ENCODE measurements at regions not wholly inside any gene's neighbourhood (a gene's known extent, or its start where the extent isn't known, plus 50 kb on each side); places are given as distances from the start of the nearest gene placed in this dataset.
A peak's percentile ranks its signal among the peaks of the same experiment; 100 is the strongest.

- no peaks in the 10 kb centered on the region for H3K36me3 ChIP-seq
- no peak overlapping the region for H3K4me3 ChIP-seq
- intact Hi-C loops (cut with DNase I): no loop called here
- TF ChIP-seq, protein P1, sequence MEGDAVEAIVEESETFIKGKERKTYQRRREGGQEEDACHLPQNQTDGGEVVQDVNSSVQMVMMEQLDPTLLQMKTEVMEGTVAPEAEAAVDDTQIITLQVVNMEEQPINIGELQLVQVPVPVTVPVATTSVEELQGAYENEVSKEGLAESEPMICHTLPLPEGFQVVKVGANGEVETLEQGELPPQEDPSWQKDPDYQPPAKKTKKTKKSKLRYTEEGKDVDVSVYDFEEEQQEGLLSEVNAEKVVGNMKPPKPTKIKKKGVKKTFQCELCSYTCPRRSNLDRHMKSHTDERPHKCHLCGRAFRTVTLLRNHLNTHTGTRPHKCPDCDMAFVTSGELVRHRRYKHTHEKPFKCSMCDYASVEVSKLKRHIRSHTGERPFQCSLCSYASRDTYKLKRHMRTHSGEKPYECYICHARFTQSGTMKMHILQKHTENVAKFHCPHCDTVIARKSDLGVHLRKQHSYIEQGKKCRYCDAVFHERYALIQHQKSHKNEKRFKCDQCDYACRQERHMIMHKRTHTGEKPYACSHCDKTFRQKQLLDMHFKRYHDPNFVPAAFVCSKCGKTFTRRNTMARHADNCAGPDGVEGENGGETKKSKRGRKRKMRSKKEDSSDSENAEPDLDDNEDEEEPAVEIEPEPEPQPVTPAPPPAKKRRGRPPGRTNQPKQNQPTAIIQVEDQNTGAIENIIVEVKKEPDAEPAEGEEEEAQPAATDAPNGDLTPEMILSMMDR (IDR thresholded peaks at IDR 0.05): no peak
- no peak overlapping the region for H3K27ac ChIP-seq
- no peaks in the 10 kb centered on the region for H3K9me3 ChIP-seq
- no peak for ATAC-seq
- no peaks in the 10 kb centered on the region for H3K4me1 ChIP-seq
- H3K27me3 ChIP-seq: no peaks in the 10 kb centered on the region
- no peak for DNase-seq
- 93% methylated on average over 5 of the region's 5 CpGs for WGBS, 2 donors
Measured at GRCh38 chr21:27079636-27080240, 112.8 kb upstream of the ADAMTS5 start.

- no peaks in the 10 kb centered on the region for H3K9me3 ChIP-seq
- no peak for DNase-seq
- no peak overlapping the region for H3K4me3 ChIP-seq
- ATAC-seq: no peak
- WGBS, 2 donors: 68 to 91% methylated on average over 4 of the region's 4 CpGs
- intact Hi-C loops (cut with DNase I): no loop called here
- TF ChIP-seq, protein P1 (IDR thresholded peaks at IDR 0.05): no peak
- no peak overlapping the region for H3K27ac ChIP-seq
- H3K36me3 ChIP-seq: no peaks in the 10 kb centered on the region
- H3K27me3 ChIP-seq: no peaks in the 10 kb centered on the region
- no peaks in the 10 kb centered on the region for H3K4me1 ChIP-seq
Measured at GRCh38 chr21:27078915-27079314, 112.0 kb upstream of the ADAMTS5 start.

DNA sequence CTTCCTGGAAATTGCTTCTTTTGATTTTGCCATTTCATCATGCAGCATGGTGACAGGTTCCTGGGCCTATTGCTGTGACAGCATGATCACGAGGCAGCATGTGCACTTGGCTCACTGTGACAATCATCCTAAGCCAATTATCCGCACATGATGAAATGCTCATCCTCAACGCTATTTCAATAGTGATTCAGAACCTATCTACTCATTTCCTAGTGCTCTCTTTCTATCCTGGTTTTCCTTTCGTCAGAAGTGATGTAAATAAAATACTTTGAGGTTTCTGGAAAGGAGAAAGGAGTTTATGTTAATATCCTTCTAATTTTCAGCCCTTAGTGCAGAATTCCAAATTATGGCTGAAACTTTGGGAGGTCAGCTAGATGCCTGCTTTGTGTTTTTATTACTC is 110.6 kb upstream of the ADAMTS5 start:
- H3K9me3 ChIP-seq: no peaks in the 10 kb centered on the region
- no peak overlapping the region for H3K27ac ChIP-seq
- H3K4me3 ChIP-seq: no peak overlapping the region
- ATAC-seq (peak in 1 of 8 donors; percentile 59), DNase-seq (no peak)
- no peaks in the 10 kb centered on the region for H3K27me3 ChIP-seq
- 89 to 91% methylated on average over 4 of the region's 4 CpGs for WGBS, 2 donors
- no peaks in the 10 kb centered on the region for H3K36me3 ChIP-seq
- intact Hi-C loops (cut with DNase I): no loop called here
- H3K4me1 ChIP-seq: no peaks in the 10 kb centered on the region
- TF ChIP-seq, protein P1 (IDR thresholded peaks at IDR 0.05): no peak

DNA sequence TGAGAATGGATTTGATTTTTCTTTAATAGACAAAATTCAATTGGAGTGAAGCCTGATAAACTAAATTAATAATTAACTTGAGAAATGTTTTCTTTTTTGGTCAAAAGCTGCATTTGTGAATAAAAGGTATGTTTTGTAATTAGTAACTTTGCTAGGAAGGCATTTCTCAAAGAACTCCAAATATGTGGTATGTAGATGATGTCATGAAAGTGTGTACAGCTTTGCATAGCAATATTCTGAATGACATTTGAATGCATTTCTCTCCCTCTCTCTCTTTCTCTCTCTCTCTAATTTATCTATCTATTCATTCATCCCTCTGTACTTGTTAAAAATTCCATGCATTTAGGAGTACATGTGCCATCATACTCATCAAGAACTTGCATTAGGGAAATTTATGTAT is 109.1 kb upstream of the ADAMTS5 start:
- H3K36me3 ChIP-seq: no peaks in the 10 kb centered on the region
- DNase-seq (no peak), ATAC-seq (no peak)
- H3K9me3 ChIP-seq: no peaks in the 10 kb centered on the region
- H3K27ac ChIP-seq: no peak overlapping the region
- H3K4me3 ChIP-seq: no peak overlapping the region
- no peaks in the 10 kb centered on the region for H3K27me3 ChIP-seq
- TF ChIP-seq, protein P1 (IDR thresholded peaks at IDR 0.05): no peak
- H3K4me1 ChIP-seq: peaks cover 0 to under 1% (median 0%) of the 10 kb centered on the region in 9 donors
- intact Hi-C loops (cut with DNase I): no loop called here

Data from heart right ventricle (tissue), 16 donors.